SK-N-SH treated with all-trans-retinoic acid at 6 μM for 48 hours (cell line): ENCODE measurements at regions not wholly inside any gene's neighbourhood (a gene's known extent, or its start where the extent isn't known, plus 50 kb on each side); places are given as distances from the start of the nearest gene placed in this dataset.

Experiments used
- ATAC-seq: fragments of 200-7000 bp; cut with Tn5 transposase; 3 replicates; pipeline ENCODE4 v1.9.1; 2020; ENCODE audit warnings: mild to moderate bottlenecking, moderate library complexity
- ARNTL ChIP-seq: fragments of 450-650 bp; formaldehyde crosslinking; IDR thresholded peaks from 2 replicates; pipeline ENCODE4 v1.5.0; 2020; ENCODE audit warnings: low read depth, mild to moderate bottlenecking, moderate library complexity, borderline replicate concordance
- BACH2 ChIP-seq: fragments of 250-450 bp; sonication (Bioruptor Pico); IDR thresholded peaks from 2 replicates; pipeline ENCODE4 v1.9.0; 2021; ENCODE audit warnings: mild to moderate bottlenecking, borderline replicate concordance
- CREB5 ChIP-seq: fragments of 250-450 bp; sonication (Bioruptor Pico); IDR thresholded peaks from 2 replicates; pipeline ENCODE4 v1.5.1; 2020; ENCODE audit warnings: low read depth, mild to moderate bottlenecking, moderate library complexity
- CSDC2 ChIP-seq: fragments of 250-450 bp; sonication (Bioruptor Pico); IDR thresholded peaks from 2 replicates; pipeline ENCODE4 v1.5.0; 2020; ENCODE audit warnings: mild to moderate bottlenecking, moderate library complexity
- CSRNP3 ChIP-seq: fragments of 250-450 bp; sonication (Bioruptor Pico); IDR thresholded peaks from 2 replicates; pipeline ENCODE4 v1.5.1; 2021; ENCODE audit warnings: mild to moderate bottlenecking, moderate library complexity
- GLIS3 ChIP-seq: fragments of 250-450 bp; sonication (Bioruptor Pico); IDR thresholded peaks from 2 replicates; pipeline ENCODE4 v1.5.0; 2020; ENCODE audit warnings: mild to moderate bottlenecking, moderate library complexity
- ISL1 ChIP-seq: fragments of 250-450 bp; sonication (Bioruptor Pico); IDR thresholded peaks from 2 replicates; pipeline ENCODE4 v2.1.2; 2022; ENCODE audit warnings: mild to moderate bottlenecking, moderate library complexity
- OSR1 ChIP-seq: fragments of 250-450 bp; sonication (Bioruptor Pico); IDR thresholded peaks from 2 replicates; pipeline ENCODE4 v1.8.0; 2022; ENCODE audit warnings: moderate library complexity, mild to moderate bottlenecking, inconsistent platforms
- PPARA ChIP-seq: fragments of 250-450 bp; sonication (Bioruptor Pico); IDR thresholded peaks from 2 replicates; pipeline ENCODE4 v1.5.0; 2020; ENCODE audit warnings: mild to moderate bottlenecking, borderline replicate concordance
- RARB ChIP-seq: fragments of 250-450 bp; sonication (Bioruptor Pico); IDR thresholded peaks from 2 replicates; pipeline ENCODE4 v1.8.0; 2021; ENCODE audit warnings: mild to moderate bottlenecking, moderate library complexity
- SNAI2 ChIP-seq: fragments of 250-450 bp; sonication (Bioruptor Pico); IDR thresholded peaks from 2 replicates; pipeline ENCODE4 v1.5.0; 2020; ENCODE audit warnings: mild to moderate bottlenecking, moderate library complexity
- TCF4 ChIP-seq: fragments of 250-450 bp; sonication (Bioruptor Pico); IDR thresholded peaks from 2 replicates; pipeline ENCODE4 v1.8.0; 2021; ENCODE audit warnings: mild to moderate bottlenecking, moderate library complexity, borderline replicate concordance
- TOX ChIP-seq: fragments of 250-450 bp; sonication (Bioruptor Pico); IDR thresholded peaks from 2 replicates; pipeline ENCODE4 v1.8.0; 2021; ENCODE audit warnings: mild to moderate bottlenecking, moderate library complexity, borderline replicate concordance
- ZC3H10 ChIP-seq: fragments of 250-450 bp; sonication (Bioruptor Pico); IDR thresholded peaks from 2 replicates; pipeline ENCODE4 v1.5.1; 2021; ENCODE audit warnings: mild to moderate bottlenecking, moderate library complexity
- ZFP3 ChIP-seq: fragments of 250-450 bp; sonication (Bioruptor Pico); IDR thresholded peaks from 2 replicates; pipeline ENCODE4 v1.5.0; 2020; ENCODE audit warnings: mild to moderate bottlenecking, moderate library complexity
- ZFP30 ChIP-seq: fragments of 450-650 bp; formaldehyde crosslinking; IDR thresholded peaks from 2 replicates; pipeline ENCODE4 v1.5.0; 2022; ENCODE audit warnings: mild to moderate bottlenecking, moderate library complexity
- ZNF565 ChIP-seq: fragments of 450-650 bp; formaldehyde crosslinking; conservative IDR thresholded peaks from 2 replicates; pipeline ENCODE4 v1.5.0; 2020; ENCODE audit warnings: low read depth, mild to moderate bottlenecking, moderate library complexity
- ZNF70 ChIP-seq: fragments of 450-650 bp; formaldehyde crosslinking; IDR thresholded peaks from 2 replicates; pipeline ENCODE4 v1.5.0; 2020; ENCODE audit warnings: mild to moderate bottlenecking, moderate library complexity
- ZNF8 ChIP-seq: fragments of 450-650 bp; formaldehyde crosslinking; IDR thresholded peaks from 2 replicates; pipeline ENCODE4 v1.5.0; 2020; ENCODE audit warnings: mild to moderate bottlenecking, moderate library complexity
- TF ChIP-seq, protein P1 (sequence below): fragments of 250-450 bp; sonication (Bioruptor Pico); IDR thresholded peaks from 2 replicates; pipeline ENCODE4 v1.8.0; 2021; ENCODE audit warnings: low read depth, mild to moderate bottlenecking, moderate library complexity, borderline replicate concordance
- TF ChIP-seq, protein P2 (sequence below): fragments of 250-450 bp; sonication (Bioruptor Pico); IDR thresholded peaks from 2 replicates; pipeline ENCODE4 v1.5.0; 2020; ENCODE audit warnings: mild to moderate bottlenecking, moderate library complexity

DNA sequence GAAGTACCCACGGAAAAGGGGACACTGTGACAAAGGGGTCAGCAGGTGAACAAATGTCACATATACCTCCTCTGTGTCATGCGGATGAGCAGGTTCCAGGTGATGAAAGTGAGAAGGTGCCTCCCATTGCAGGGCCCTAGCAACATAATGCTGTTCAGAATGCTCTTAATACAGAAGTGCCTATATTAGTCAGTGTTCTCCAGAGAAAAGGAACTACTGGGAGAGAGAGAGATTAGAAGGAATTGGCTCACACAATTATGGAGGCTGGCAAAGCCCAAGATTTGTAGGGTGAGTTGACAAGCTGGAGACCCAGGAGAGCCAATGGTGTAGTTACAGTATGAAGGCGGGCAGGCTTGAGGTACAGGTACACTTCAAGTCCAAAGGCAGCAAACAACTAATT is 98.1 kb upstream of the CDC42EP3 start:
- no peak for ATAC-seq
- no peak for TF ChIP-seq TOX (CRISPR knock-in tag)
- no peak for TF ChIP-seq BACH2 (CRISPR knock-in tag)
- no peak for TF ChIP-seq ZFP30 (CRISPR knock-in tag)
- no peak for TF ChIP-seq GLIS3
- TF ChIP-seq SNAI2 = no peak
- TF ChIP-seq CSRNP3 (CRISPR knock-in tag) = no peak
- TF ChIP-seq, protein P1, sequence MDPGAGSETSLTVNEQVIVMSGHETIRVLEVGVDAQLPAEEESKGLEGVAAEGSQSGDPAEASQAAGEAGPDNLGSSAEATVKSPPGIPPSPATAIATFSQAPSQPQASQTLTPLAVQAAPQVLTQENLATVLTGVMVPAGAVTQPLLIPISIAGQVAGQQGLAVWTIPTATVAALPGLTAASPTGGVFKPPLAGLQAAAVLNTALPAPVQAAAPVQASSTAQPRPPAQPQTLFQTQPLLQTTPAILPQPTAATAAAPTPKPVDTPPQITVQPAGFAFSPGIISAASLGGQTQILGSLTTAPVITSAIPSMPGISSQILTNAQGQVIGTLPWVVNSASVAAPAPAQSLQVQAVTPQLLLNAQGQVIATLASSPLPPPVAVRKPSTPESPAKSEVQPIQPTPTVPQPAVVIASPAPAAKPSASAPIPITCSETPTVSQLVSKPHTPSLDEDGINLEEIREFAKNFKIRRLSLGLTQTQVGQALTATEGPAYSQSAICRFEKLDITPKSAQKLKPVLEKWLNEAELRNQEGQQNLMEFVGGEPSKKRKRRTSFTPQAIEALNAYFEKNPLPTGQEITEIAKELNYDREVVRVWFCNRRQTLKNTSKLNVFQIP = no peak
- no peak for TF ChIP-seq ARNTL
- no peak for TF ChIP-seq ISL1 (CRISPR knock-in tag)
- TF ChIP-seq ZNF8 (CRISPR knock-in tag) = no peak
- no peak for TF ChIP-seq ZNF565 (CRISPR knock-in tag)

DNA sequence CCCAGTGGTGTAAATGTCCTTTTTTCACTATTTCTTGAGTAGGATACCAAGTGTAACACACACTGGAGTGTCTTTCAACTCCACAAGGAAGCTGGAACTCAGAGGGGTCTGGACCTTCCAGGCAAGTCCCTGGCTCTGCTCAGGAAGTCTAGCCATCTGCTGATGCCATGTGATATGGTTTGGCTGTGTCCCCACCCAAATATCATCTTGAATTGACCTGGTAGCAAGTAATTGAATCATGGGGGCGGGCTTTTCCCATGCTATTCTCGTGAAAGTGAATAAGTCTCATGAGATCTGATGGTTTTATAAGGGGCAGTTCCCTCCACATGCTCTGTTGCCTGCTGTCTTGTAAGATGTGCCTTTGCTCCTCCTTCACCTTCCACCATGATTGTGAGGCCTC is 99.4 kb upstream of the CDC42EP3 start:
- ATAC-seq = no peak
- TF ChIP-seq CSRNP3 (CRISPR knock-in tag) (no peak), ZC3H10 (CRISPR knock-in tag) (no peak), ZFP30 (CRISPR knock-in tag) (no peak), ARNTL (no peak), BACH2 (CRISPR knock-in tag) (no peak), PPARA (CRISPR knock-in tag) (no peak), ZNF70 (CRISPR knock-in tag) (no peak), TOX (CRISPR knock-in tag) (no peak), RARB (no peak), TCF4 (CRISPR knock-in tag) (no peak), CREB5 (no peak), GLIS3 (no peak), ZFP3 (CRISPR knock-in tag) (no peak), CSDC2 (no peak), SNAI2 (no peak)
- TF ChIP-seq, protein P2, sequence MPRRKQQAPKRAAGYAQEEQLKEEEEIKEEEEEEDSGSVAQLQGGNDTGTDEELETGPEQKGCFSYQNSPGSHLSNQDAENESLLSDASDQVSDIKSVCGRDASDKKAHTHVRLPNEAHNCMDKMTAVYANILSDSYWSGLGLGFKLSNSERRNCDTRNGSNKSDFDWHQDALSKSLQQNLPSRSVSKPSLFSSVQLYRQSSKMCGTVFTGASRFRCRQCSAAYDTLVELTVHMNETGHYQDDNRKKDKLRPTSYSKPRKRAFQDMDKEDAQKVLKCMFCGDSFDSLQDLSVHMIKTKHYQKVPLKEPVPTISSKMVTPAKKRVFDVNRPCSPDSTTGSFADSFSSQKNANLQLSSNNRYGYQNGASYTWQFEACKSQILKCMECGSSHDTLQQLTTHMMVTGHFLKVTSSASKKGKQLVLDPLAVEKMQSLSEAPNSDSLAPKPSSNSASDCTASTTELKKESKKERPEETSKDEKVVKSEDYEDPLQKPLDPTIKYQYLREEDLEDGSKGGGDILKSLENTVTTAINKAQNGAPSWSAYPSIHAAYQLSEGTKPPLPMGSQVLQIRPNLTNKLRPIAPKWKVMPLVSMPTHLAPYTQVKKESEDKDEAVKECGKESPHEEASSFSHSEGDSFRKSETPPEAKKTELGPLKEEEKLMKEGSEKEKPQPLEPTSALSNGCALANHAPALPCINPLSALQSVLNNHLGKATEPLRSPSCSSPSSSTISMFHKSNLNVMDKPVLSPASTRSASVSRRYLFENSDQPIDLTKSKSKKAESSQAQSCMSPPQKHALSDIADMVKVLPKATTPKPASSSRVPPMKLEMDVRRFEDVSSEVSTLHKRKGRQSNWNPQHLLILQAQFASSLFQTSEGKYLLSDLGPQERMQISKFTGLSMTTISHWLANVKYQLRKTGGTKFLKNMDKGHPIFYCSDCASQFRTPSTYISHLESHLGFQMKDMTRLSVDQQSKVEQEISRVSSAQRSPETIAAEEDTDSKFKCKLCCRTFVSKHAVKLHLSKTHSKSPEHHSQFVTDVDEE (CRISPR knock-in tag) = no peak
- TF ChIP-seq, protein P1 = no peak

- peak; percentile 37 for ATAC-seq
- TF ChIP-seq ZC3H10 (CRISPR knock-in tag) = no peak
- no peak for TF ChIP-seq OSR1
- peak; percentile 95 for TF ChIP-seq ZFP3 (CRISPR knock-in tag)
Observed at GRCh38 chr2:37771600-37772088, 100.2 kb upstream of the CDC42EP3 start.
